Prostate gland (tissue), 2 donors: ENCODE measurements at regions not wholly inside any gene's neighbourhood (a gene's known extent, or its start where the extent isn't known, plus 50 kb on each side); places are given as distances from the start of the nearest gene placed in this dataset.

Source experiments
- CTCF ChIP-seq, 4 experiments: fragments of 200-600 bp in 2 of 4; fragments of 450-650 bp in 2 of 4; sonication (generic) in 2 of 4; IDR thresholded peaks; 1 replicate in 3 of 4; 2 replicates in 1 of 4; pipeline ENCODE4 v1.5.1; 2016 to 2019; ENCODE audit warnings: antibody characterized with exemption in 4 of 4, mild to moderate bottlenecking in 2 of 4, moderate library complexity in 2 of 4
- POLR2A ChIP-seq: fragments of 450-650 bp; IDR thresholded peaks from one replicate; pipeline ENCODE4 v1.6.1; 2016; ENCODE audit warnings: antibody characterized with exemption, mild to moderate bottlenecking

- TF ChIP-seq CTCF (IDR thresholded peaks at IDR 0.05) (no peak), POLR2A (no peak)
Observed at GRCh38 chr17:51439395-51440229, 179.3 kb downstream of the UTP18 start.
